ENCODE measurements at regions not wholly inside any gene's neighbourhood (a gene's known extent, or its start where the extent isn't known, plus 50 kb on each side); places are given as distances from the start of the nearest gene placed in this dataset.

DNA sequence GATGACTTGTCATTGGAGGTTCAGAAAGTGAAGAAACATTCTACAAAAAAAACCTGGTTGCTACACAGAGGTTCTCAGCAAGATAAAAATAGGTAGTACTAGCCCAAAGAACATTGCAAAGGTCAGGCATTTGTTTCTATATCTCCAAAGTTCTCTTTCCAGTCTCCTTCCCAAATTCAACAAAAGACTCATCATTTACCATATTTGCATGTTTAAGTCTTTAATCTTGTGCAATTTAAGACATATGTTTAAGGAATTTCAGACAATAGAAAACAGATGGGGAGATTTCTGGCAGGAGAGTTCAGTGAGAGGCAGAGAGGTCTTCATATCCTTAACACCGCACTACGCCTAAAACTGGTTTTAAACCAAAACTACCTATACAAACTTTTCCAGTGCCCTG, 173.8 kb upstream of the THBS1 start:
- TF ChIP-seq, protein P1, sequence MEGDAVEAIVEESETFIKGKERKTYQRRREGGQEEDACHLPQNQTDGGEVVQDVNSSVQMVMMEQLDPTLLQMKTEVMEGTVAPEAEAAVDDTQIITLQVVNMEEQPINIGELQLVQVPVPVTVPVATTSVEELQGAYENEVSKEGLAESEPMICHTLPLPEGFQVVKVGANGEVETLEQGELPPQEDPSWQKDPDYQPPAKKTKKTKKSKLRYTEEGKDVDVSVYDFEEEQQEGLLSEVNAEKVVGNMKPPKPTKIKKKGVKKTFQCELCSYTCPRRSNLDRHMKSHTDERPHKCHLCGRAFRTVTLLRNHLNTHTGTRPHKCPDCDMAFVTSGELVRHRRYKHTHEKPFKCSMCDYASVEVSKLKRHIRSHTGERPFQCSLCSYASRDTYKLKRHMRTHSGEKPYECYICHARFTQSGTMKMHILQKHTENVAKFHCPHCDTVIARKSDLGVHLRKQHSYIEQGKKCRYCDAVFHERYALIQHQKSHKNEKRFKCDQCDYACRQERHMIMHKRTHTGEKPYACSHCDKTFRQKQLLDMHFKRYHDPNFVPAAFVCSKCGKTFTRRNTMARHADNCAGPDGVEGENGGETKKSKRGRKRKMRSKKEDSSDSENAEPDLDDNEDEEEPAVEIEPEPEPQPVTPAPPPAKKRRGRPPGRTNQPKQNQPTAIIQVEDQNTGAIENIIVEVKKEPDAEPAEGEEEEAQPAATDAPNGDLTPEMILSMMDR (IDR thresholded peaks at IDR 0.05; ENCODE audit: insufficient read depth, low read length, poor library complexity, severe bottlenecking) = no peak
- Histone ChIP-seq H3K4me3 (ENCODE audit: low read depth, low read length) (no peak overlapping the region), H3K36me3 (ENCODE audit: control insufficient read depth, insufficient read depth, low read length) (no peaks in the 10 kb centered on the region), H3K27me3 (ENCODE audit: control insufficient read depth, insufficient read depth, low read length) (no peaks in the 10 kb centered on the region)
- DNase-seq (ENCODE audit: low read depth) = no peak

DNA sequence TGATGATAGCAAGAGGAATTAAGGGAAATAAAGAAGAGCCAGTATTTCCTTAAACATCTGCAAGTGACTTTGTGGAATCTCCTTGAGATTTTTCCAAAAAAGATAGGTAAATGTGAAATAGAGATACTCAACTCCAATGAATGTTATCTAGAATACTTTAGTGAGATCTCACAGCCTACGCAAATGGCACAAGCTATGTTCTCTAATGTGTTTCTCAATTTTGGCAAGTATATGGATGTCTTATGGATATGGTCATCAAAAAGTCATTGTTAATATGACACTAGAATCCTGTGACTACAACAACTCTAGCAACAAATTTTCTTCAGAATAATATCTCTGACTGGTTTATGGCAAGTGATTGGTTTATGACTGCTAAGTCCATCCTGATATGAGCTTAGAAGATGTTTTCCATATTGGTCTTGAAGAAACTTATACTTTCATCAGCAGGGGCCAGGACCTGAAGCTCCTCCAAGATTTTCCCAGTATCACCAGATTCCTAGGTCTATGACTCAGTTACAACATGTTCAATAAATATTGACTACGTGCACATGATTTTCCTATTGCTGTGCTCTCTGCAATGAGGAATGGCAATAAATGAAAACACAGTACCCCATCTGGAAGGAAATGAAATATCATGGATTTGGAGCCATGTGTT, 170.9 kb upstream of the THBS1 start:
- DNase-seq (ENCODE audit: low read depth) = no peak
- Histone ChIP-seq H3K4me3 (ENCODE audit: low read depth, low read length) (no peak overlapping the region), H3K27me3 (ENCODE audit: control insufficient read depth, insufficient read depth, low read length) (no peaks in the 10 kb centered on the region), H3K36me3 (ENCODE audit: control insufficient read depth, insufficient read depth, low read length) (no peaks in the 10 kb centered on the region)
- TF ChIP-seq, protein P1 (IDR thresholded peaks at IDR 0.05; ENCODE audit: insufficient read depth, low read length, poor library complexity, severe bottlenecking) = no peak

DNA sequence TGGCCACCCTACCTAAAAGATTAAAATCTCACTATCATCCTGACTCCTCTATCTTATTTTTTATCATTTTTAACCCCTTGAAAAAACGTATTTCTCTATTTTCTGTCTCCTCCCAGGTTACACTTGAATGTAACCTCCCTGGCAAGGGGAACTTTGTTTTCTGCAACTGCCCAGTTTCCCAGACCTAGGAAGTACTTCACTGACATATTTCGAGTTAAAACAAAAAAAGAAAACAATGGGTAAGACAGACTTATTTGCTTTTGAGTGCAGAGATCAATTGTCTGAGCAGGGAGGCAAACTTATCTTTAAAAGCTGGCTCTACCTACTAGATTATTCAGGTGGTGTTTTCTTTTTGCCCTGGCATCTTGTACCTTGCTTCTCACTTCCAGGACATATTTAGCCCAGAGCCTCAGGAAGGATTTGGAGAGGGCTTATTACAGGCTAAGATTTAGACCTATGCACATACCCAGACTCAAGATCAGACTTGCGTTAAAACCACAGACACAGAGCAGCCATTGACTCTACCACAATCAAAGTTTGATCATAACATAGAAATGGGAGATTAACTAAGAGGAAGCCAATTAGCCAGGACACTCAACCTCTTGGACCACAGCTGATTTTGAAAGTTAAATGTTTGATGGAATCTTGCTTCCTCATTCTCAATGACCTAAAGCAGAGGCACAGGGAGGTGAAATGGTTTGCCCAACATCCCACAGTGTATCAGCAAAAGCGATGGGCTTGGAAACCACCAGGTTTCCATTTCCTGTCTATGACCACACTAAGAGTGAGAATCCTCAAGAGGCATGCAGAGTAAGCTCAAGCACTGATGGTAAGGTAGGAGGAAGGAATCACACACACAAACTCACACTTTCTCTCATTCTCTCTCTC, 169.5 kb upstream of the THBS1 start:
- Histone ChIP-seq H3K4me3 (ENCODE audit: low read depth, low read length) (no peak overlapping the region), H3K36me3 (ENCODE audit: control insufficient read depth, insufficient read depth, low read length) (no peaks in the 10 kb centered on the region), H3K27me3 (ENCODE audit: control insufficient read depth, insufficient read depth, low read length) (no peaks in the 10 kb centered on the region)
- DNase-seq (ENCODE audit: low read depth) = no peak
- TF ChIP-seq, protein P1 (IDR thresholded peaks at IDR 0.05; ENCODE audit: insufficient read depth, low read length, poor library complexity, severe bottlenecking) = no peak

DNA sequence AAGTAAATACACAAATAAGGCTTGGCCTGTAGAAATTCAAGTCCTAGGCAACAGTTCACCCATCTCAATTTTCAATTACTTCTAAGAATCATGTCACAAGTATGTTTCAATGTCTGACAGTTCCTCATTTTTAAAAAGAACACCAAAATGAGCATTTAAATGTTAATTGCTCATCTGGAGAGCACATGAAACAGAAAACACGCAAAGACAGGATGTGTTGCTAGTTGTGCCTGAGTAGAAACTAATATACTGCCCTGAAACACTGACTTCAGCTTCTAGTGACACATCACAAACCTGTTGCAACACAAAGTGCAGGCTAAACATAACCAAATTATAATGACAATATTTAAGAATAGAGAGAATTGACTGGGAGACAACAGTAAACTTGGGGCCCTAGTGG, 167.3 kb upstream of the THBS1 start:
- Histone ChIP-seq H3K27me3 (ENCODE audit: control insufficient read depth, insufficient read depth, low read length) (no peaks in the 10 kb centered on the region), H3K4me3 (ENCODE audit: low read depth, low read length) (no peak overlapping the region), H3K36me3 (ENCODE audit: control insufficient read depth, insufficient read depth, low read length) (no peaks in the 10 kb centered on the region)
- TF ChIP-seq, protein P1 (IDR thresholded peaks at IDR 0.05; ENCODE audit: insufficient read depth, low read length, poor library complexity, severe bottlenecking) = no peak
- no peak for DNase-seq (ENCODE audit: low read depth)

DNA sequence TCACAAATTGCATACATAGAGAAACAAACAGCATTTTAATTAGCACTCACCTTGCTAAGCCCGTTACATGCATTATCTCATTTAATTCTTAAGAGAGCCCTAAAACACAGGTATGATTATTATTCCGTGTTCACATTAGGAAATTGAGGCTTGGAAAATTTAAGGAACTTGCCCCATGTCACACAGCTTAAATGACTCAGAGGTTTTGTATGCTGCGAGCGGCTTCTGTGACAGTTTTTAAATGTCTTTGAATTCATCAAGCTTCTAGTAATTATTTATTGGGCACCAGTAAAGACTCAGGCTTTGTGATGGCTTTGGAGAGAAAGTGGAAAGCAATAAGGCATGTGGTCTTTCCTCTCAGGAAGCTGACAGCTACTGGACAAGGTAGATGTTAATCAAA, 166.7 kb upstream of the THBS1 start:
- Histone ChIP-seq H3K4me3 (ENCODE audit: low read depth, low read length) (no peak overlapping the region), H3K36me3 (ENCODE audit: control insufficient read depth, insufficient read depth, low read length) (no peaks in the 10 kb centered on the region), H3K27me3 (ENCODE audit: control insufficient read depth, insufficient read depth, low read length) (no peaks in the 10 kb centered on the region)
- TF ChIP-seq, protein P1 (IDR thresholded peaks at IDR 0.05; ENCODE audit: insufficient read depth, low read length, poor library complexity, severe bottlenecking) = no peak
- DNase-seq (ENCODE audit: low read depth) = no peak

Data from kidney epithelial cell (primary cell).